Osteocyte (in vitro differentiated cells): ENCODE measurements at regions not wholly inside any gene's neighbourhood (a gene's known extent, or its start where the extent isn't known, plus 50 kb on each side); places are given as distances from the start of the nearest gene placed in this dataset.

Experiments
- DNase-seq: peaks from one replicate; pipeline ENCODE4 v3.0.0; 2021; ENCODE audit warnings: mixed read lengths; ENCODE audit not compliant: unreplicated experiment; ENCODE audit errors: extremely low spot score
- H3K27ac Mint-ChIP-seq: one replicate; pipeline ENCODE4 v1.8.0; 2021; ENCODE audit warnings: mild to moderate bottlenecking, mixed read lengths; ENCODE audit not compliant: unreplicated experiment
- H3K27me3 Mint-ChIP-seq: one replicate; pipeline ENCODE4 v1.8.0; 2021; ENCODE audit warnings: mixed read lengths; ENCODE audit not compliant: unreplicated experiment
- H3K36me3 Mint-ChIP-seq: one replicate; pipeline ENCODE4 v1.8.0; 2021; ENCODE audit warnings: mixed read lengths; ENCODE audit not compliant: unreplicated experiment
- H3K4me1 Mint-ChIP-seq: one replicate; pipeline ENCODE4 v1.8.0; 2021; ENCODE audit warnings: mixed read lengths; ENCODE audit not compliant: unreplicated experiment
- H3K4me3 Mint-ChIP-seq: one replicate; pipeline ENCODE4 v1.8.0; 2021; ENCODE audit warnings: mild to moderate bottlenecking, moderate library complexity, mixed read lengths; ENCODE audit not compliant: unreplicated experiment
- H3K9me3 Mint-ChIP-seq: one replicate; pipeline ENCODE4 v1.8.0; 2021; ENCODE audit warnings: mixed read lengths; ENCODE audit not compliant: unreplicated experiment
- CTCF ChIP-seq: fragments of 200-600 bp; sonication (generic); IDR thresholded peaks from 2 replicates; pipeline ENCODE4 v1.5.0; 2021; ENCODE audit warnings: antibody characterized with exemption, mild to moderate bottlenecking, moderate library complexity

- Mint-ChIP-seq H3K9me3 (no peaks in the 10 kb centered on the region), H3K27me3 (peaks cover 37% of the 10 kb centered on the region), H3K36me3 (no peaks in the 10 kb centered on the region), H3K4me1 (no peaks in the 10 kb centered on the region), H3K27ac (no peak overlapping the region), H3K4me3 (no peak overlapping the region)
- TF ChIP-seq CTCF = no peak
- no peak for DNase-seq
These were observed 164.2 kb downstream of the INHBB start for GRCh38 chr2:120509991-120510735.

- no peak for DNase-seq
- H3K9me3 Mint-ChIP-seq = no peaks in the 10 kb centered on the region
- peaks cover 40% of the 10 kb centered on the region for H3K27me3 Mint-ChIP-seq
- no peak for TF ChIP-seq CTCF
- no peaks in the 10 kb centered on the region for H3K36me3 Mint-ChIP-seq
- H3K4me3 Mint-ChIP-seq = no peak overlapping the region
- H3K4me1 Mint-ChIP-seq = no peaks in the 10 kb centered on the region
- no peak overlapping the region for H3K27ac Mint-ChIP-seq
These were observed 164.9 kb downstream of the INHBB start for GRCh38 chr2:120510751-120511395.

- Mint-ChIP-seq H3K27me3 (peaks cover 40% of the 10 kb centered on the region), H3K9me3 (no peaks in the 10 kb centered on the region), H3K4me3 (no peak overlapping the region), H3K36me3 (no peaks in the 10 kb centered on the region), H3K27ac (no peak overlapping the region), H3K4me1 (no peaks in the 10 kb centered on the region)
- no peak for TF ChIP-seq CTCF
- DNase-seq = no peak
These were observed 165.6 kb downstream of the INHBB start for GRCh38 chr2:120511536-120511935.

GRCh38 chr2:120511947-120512710 is 166.2 kb downstream of the INHBB start:
- Mint-ChIP-seq H3K36me3 (no peaks in the 10 kb centered on the region), H3K27ac (no peak overlapping the region), H3K4me1 (no peaks in the 10 kb centered on the region), H3K27me3 (peaks cover 40% of the 10 kb centered on the region), H3K4me3 (no peak overlapping the region), H3K9me3 (no peaks in the 10 kb centered on the region)
- DNase-seq = no peak
- TF ChIP-seq CTCF = no peak
